ENCODE measurements at regions not wholly inside any gene's neighbourhood (a gene's known extent, or its start where the extent isn't known, plus 50 kb on each side); places are given as distances from the start of the nearest gene placed in this dataset.

- H3K27ac ChIP-seq (ENCODE audit: extremely low read length, insufficient read depth, low read length): no peak overlapping the region
- H3K9me3 ChIP-seq (ENCODE audit: low read length): no peaks in the 10 kb centered on the region
- no peaks in the 10 kb centered on the region for H4K20me1 ChIP-seq (ENCODE audit: insufficient read depth, low read length)
- ATAC-seq (no peak), DNase-seq (ENCODE audit: low spot score) (no peak), FAIRE-seq (no peak)
- ChIA-PET POLR2A (no interaction called here), CTCF (ENCODE audit: low intra/inter-chr PET ratio, low total read pairs) (no interaction called here)
- H3K36me3 ChIP-seq (replicated peaks in 1 of 2; ENCODE audit: control insufficient read depth in 1 of 2, insufficient read depth in 2 of 2, low read length in 2 of 2): no peaks in the 10 kb centered on the region
- intact Hi-C loops (cut with micrococcal nuclease; ENCODE audit: unreplicated experiment): loop anchor here (1.0 kb wide), 1 partner anchor 241 kb away; no protein-coding TSS in a partner anchor
- H3K4me1 ChIP-seq (ENCODE audit: insufficient read depth, low read length): no peaks in the 10 kb centered on the region
- H3K4me2 ChIP-seq (ENCODE audit: low read depth, low read length): no peak overlapping the region
- no peak overlapping the region for H2AFZ ChIP-seq (ENCODE audit: low read length)
- no TSS peak for BruUV-seq (replicated peaks)
- H3K9ac ChIP-seq (ENCODE audit: insufficient read depth, low read depth, low read length): no peak overlapping the region
- WGBS (ENCODE audit: low lambda C conversion rate): 15% methylated on average over 6 of the region's 6 CpGs
- H3K79me2 ChIP-seq (ENCODE audit: insufficient read depth, low read length): no peaks in the 10 kb centered on the region
- in situ Hi-C loops (cut with HindIII; ENCODE audit: extremely low pct_ligation_motif_present, low pct_unique_long_range_greater_than_20kb): no loop called here
- TF ChIP-seq HES4 (CRISPR knock-in tag; IDR thresholded peaks at IDR 0.05; ENCODE audit: borderline replicate concordance) (no peak), ZKSCAN5 (CRISPR knock-in tag; IDR thresholded peaks at IDR 0.05) (no peak), ZNF546 (CRISPR knock-in tag; conservative IDR thresholded peaks at IDR 0.05) (no peak), ARHGAP35 (CRISPR knock-in tag; IDR thresholded peaks at IDR 0.05; ENCODE audit: borderline replicate concordance) (no peak), CEBPG (CRISPR knock-in tag; IDR thresholded peaks at IDR 0.05) (no peak), ZBTB21 (CRISPR knock-in tag; IDR thresholded peaks at IDR 0.05) (no peak), ZFP41 (CRISPR knock-in tag; IDR thresholded peaks at IDR 0.05; ENCODE audit: borderline replicate concordance) (no peak)
- TF ChIP-seq, protein P1, sequence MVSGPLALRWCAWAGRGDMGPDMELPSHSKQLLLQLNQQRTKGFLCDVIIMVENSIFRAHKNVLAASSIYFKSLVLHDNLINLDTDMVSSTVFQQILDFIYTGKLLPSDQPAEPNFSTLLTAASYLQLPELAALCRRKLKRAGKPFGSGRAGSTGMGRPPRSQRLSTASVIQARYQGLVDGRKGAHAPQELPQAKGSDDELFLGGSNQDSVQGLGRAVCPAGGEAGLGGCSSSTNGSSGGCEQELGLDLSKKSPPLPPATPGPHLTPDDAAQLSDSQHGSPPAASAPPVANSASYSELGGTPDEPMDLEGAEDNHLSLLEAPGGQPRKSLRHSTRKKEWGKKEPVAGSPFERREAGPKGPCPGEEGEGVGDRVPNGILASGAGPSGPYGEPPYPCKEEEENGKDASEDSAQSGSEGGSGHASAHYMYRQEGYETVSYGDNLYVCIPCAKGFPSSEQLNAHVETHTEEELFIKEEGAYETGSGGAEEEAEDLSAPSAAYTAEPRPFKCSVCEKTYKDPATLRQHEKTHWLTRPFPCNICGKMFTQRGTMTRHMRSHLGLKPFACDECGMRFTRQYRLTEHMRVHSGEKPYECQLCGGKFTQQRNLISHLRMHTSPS (CRISPR knock-in tag; IDR thresholded peaks at IDR 0.05; ENCODE audit: low read depth): no peak
- TF ChIP-seq, protein P2, sequence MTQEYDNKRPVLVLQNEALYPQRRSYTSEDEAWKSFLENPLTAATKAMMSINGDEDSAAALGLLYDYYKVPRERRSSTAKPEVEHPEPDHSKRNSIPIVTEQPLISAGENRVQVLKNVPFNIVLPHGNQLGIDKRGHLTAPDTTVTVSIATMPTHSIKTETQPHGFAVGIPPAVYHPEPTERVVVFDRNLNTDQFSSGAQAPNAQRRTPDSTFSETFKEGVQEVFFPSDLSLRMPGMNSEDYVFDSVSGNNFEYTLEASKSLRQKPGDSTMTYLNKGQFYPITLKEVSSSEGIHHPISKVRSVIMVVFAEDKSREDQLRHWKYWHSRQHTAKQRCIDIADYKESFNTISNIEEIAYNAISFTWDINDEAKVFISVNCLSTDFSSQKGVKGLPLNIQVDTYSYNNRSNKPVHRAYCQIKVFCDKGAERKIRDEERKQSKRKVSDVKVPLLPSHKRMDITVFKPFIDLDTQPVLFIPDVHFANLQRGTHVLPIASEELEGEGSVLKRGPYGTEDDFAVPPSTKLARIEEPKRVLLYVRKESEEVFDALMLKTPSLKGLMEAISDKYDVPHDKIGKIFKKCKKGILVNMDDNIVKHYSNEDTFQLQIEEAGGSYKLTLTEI (CRISPR knock-in tag; conservative IDR thresholded peaks at IDR 0.05): no peak
- TF ChIP-seq, protein P3, sequence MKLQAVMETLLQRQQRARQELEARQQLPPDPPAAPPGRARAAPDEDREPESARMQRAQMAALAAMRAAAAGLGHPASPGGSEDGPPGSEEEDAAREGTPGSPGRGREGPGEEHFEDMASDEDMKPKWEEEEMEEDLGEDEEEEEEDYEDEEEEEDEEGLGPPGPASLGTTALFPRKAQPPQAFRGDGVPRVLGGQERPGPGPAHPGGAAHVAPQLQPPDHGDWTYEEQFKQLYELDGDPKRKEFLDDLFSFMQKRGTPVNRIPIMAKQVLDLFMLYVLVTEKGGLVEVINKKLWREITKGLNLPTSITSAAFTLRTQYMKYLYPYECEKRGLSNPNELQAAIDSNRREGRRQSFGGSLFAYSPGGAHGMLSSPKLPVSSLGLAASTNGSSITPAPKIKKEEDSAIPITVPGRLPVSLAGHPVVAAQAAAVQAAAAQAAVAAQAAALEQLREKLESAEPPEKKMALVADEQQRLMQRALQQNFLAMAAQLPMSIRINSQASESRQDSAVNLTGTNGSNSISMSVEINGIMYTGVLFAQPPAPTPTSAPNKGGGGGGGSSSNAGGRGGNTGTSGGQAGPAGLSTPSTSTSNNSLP (IDR thresholded peaks at IDR 0.05; ENCODE audit: low read depth, low read length): no peak
- no peak overlapping the region for H3K4me3 ChIP-seq (replicated peaks in 1 of 3; ENCODE audit: insufficient read depth in 1 of 3, low read depth in 2 of 3, low read length in 3 of 3)
- H3K27me3 ChIP-seq (ENCODE audit: control insufficient read depth in 1 of 2, insufficient read depth in 2 of 2, low read length in 2 of 2): peaks cover 2 to 35% of the 10 kb centered on the region in 2 experiments; a peak in 3 of 5 replicates
These were observed 101.3 kb downstream of the HIF1AN start for GRCh38 chr10:100636848-100637553.

All from HepG2 (cell line).